HG03159 (cell line): ENCODE measurements at regions not wholly inside any gene's neighbourhood (a gene's known extent, or its start where the extent isn't known, plus 50 kb on each side); places are given as distances from the start of the nearest gene placed in this dataset.
"Not testable (repeated sequence)": the region's sequence is repeated elsewhere in the genome, so short reads cannot be mapped to it uniquely, and the experiment has no call there.

Source experiments
- ATAC-seq: cut with Tn5 transposase; IDR thresholded peaks from one replicate; pipeline ENCODE4 v1.9.1; 2021; ENCODE audit warnings: mild to moderate bottlenecking, moderate library complexity; ENCODE audit not compliant: unreplicated experiment

DNA sequence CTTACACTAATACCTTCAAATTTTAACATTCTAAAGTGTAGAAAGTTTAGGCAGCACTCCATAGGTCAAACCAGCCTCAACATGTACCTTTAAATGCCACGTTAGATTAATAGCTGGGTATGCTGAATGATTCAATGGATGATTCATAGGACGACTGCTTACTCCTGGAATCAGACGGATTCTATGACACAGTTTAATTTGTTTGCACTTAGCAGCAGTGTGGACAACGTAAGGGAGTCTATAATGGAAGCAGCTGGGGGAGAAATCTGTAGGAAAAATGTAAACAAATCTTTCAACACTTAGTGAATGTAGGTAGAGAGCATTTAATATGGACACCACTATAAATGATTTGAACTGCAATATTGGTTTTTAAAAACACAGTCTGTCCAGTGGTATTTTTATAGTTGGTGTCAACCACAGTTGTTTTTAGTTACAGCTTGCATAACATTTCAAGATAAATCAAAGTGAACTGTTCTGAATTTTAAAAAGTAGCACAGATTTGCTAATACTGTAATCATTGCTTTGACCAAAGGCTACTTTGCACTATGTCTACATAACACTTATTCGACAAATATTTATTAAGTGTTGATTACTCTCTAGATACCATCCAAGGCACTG lies 701.5 kb upstream of the MEF2C start:
- no peak for ATAC-seq

DNA sequence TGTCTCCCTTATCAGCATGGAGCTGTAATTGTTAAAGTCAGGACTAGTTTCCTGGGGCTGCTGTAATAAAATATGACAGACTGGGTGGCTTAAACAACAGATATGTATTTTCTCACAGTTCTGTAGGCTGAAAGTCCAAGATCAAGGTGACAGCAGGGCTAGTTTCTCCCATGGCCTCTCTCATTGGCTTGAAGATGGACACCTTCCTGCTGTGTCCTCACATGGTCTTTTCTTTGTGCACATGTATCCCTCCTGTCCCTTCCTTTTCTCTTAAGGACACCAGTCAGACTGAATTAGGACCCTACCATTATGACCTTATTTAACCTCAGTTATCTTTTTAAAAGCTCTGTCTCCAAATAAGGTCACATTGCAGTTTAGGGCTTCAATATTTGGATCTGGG lies 700.5 kb upstream of the MEF2C start:
- no peak for ATAC-seq

GRCh38 chr5:89582768-89583339 lies 699.9 kb upstream of the MEF2C start:
- ATAC-seq: no peak

DNA sequence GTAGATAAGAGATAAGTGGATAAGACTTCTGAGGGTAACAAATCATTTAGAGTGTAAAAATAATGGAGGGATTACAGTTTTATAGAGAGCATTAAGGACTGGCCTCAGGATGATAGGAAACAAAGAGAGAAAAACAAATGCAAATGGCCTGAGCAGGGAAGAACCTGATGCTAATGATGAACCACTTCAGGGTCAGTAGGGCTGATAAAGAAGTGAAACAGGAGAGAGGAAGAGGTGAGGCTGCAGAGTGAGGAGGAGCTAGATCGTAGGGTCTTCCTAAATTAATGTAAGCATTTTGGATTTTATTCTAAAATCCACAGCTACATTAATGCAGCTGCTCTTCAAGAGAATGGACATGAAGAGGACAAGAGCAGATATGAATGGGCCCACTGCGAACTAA lies 698.0 kb upstream of the MEF2C start:
- no peak for ATAC-seq

DNA sequence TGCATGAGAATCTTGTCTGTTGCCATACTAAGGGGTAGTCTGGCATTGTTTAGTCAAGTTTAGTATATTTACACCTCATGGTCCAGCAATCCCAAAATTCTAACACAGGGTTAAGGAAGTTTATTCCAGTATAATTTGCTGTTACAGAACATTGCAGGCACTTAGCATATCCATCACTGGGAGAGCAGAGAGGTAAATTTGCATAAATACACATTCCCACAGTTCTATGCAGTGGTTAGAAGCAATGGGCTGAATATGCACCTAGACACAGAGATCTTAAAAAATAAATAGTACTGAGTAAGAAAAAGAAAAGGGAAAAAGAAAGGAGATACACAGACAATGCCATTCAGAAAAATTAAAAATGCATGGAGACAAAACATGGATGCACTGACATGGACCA lies 692.3 kb upstream of the MEF2C start:
- ATAC-seq: no peak

GRCh38 chr5:89573345-89573744 lies 690.4 kb upstream of the MEF2C start:
- no peak for ATAC-seq

GRCh38 chr5:89572696-89573095 lies 689.7 kb upstream of the MEF2C start:
- no peak for ATAC-seq

DNA sequence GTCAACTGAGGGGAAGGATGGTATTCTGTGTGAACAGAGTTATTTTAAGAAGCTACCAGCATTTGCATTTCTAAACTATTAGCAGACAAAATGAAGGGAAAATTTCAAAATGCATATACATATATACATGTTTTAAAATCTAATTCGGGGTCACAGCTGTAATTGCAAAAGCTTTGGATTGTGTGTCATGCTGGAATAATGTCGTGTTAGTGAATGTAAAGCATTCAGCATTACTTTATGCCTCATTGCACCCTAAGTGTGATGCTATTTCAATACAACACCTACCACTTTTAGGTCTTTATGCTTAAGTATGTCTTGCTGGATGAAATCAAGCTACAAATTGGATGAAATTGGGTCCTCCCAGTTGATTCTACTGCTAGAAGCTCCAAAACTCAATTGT lies 687.6 kb upstream of the MEF2C start:
- no peak for ATAC-seq

DNA sequence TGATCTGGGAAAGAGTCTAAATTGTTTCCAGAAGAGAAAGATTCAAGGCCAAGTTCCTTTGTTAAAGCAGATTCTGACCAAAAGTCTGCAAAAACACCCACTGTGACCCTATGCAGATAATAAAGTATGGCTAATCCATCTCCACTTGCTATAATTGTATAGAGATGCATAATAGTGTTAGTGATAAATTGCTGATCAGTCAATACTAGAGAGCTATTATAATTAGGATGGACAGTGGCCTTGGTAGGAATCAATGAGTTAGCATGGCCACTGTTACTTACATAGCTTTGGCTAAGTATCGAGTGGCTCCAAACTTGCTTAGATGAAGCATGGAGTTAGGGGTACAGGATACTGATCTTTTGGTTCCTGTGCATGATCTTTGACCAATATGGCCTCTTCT lies 683.4 kb upstream of the MEF2C start:
- no peak for ATAC-seq

- no peak for ATAC-seq
Observed at GRCh38 chr5:89560696-89561095, 677.7 kb upstream of the MEF2C start.

DNA sequence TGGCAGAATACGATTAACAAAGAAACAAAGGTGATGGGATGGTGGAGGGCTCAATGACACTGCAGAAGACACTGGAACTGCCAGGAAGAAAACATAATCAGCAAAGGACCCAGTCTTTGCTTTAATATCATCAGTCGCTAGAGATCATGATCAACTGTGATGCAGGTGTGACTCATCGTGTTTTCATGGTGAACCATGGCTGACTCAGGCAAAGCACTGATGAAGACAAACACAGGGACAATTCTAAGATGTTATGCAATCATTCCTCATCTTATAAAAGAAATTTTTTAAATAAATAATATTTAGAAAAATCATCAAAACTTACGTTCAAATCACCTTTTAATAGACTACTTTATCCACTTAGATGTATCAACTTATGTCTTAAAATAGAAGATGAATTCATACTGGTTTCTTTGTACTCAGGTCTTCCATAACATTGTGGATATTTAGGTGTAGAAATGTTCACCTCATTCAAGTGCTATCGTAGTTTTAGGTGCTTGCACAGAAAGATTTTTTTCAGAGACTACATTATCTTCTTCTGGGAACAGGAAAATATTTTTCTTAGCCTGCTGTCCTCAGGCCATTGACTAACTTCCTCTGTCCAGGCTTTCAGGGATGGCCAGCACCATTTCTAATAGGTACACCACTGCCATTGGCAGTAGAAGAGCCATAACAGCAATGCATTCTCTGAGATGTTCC lies 673.4 kb upstream of the MEF2C start:
- ATAC-seq: no peak

DNA sequence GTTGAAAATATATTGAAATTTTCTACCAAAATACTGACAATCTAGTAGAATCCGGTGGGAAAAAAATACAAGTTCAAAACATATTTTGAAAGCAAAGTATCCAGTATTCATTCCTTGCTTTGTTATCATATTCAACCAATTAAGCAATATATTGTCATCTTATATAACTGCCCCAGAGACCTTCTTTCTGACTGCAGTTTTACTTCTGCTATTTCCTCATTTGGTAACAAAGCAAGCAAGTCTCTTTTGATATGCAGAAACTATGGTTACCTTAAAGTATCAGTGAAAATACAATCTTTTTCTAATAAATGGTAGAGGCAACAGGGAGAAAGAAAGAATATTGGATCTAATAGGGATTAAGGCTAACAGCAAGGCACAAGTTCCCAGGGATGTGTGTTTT lies 663.7 kb upstream of the MEF2C start:
- no peak for ATAC-seq

GRCh38 chr5:89545626-89546025 lies 662.6 kb upstream of the MEF2C start:
- no peak for ATAC-seq

DNA sequence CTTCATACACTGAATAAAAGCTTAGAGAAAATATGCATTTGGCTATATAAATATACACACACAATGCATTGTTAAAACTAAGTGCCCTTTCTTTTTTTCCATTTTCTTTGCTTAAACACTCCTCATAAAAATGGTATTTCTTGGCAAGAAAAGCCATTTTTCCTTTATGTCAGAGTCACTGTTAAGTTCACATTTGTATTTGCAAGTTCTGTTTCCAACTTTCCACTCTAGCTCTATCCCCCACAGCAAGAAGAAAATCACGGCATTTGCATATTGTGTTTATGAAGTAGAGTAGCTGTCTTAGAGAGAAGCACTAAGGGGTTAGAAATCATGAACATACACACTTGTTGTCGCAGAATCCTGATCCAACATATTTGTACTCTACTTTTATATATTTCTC lies 662.1 kb upstream of the MEF2C start:
- ATAC-seq: no peak

- ATAC-seq: no peak
Observed at GRCh38 chr5:89542736-89543135, 659.8 kb upstream of the MEF2C start.

DNA sequence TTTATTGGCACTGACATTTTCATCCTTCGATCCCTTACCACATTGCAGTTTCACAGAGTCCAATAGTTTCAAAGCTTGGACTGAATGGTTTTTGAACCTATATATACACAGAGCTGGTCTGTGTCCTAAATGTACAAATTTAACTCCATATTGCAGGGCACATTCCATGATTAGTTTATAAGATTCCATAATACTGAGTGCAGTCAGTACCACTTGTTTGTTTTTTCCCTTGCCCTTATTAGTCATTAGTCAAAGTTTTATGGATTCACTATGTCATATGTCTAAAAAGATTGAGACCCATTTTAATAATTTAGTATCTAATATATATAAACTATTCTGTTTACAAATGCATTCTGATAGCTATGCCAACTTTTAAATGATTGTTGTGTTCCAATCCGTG lies 654.8 kb upstream of the MEF2C start:
- ATAC-seq: no peak

DNA sequence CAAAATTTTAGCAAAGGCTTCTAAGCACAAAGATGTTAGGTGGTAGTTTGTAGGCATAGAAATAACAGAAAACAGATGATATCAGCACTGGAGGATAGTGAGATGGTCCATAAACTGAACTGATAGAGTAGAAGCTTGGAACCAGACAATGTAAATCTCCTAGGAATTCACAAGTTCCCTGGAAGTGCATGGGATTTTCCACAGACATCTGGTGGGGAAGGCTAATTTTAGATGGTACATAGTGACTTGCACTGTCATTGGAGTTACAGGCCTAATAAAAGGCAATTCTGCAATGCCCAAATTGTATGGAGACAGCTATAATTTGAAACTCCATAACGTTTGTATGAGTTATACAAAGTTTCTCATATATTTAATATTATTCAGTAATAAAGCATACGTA lies 653.0 kb upstream of the MEF2C start:
- ATAC-seq: no peak

GRCh38 chr5:89535411-89535810 lies 652.4 kb upstream of the MEF2C start:
- no peak for ATAC-seq

- no peak for ATAC-seq
Observed at GRCh38 chr5:89534331-89534730, 651.3 kb upstream of the MEF2C start.

DNA sequence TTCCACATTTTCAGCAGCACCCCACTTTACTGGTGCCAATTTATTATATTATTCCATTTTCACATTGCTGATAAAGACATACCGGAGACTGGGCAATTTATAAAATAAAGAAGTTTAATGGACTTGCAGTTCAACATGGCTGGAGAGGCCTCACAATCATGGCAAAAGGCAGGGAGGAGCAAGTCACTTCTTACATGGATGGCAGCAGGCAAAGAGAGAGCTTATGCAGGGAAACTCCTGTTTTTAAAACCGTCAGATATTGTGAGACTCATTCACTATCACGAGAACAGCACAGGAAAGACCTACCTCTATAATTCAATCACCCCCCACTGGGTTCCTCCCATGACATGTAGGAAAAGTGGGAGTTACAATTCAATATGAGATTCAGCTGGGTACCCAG lies 641.8 kb upstream of the MEF2C start:
- no peak for ATAC-seq

- ATAC-seq: not testable (repeated sequence)
Observed at GRCh38 chr5:89523867-89524266, 640.9 kb upstream of the MEF2C start.

DNA sequence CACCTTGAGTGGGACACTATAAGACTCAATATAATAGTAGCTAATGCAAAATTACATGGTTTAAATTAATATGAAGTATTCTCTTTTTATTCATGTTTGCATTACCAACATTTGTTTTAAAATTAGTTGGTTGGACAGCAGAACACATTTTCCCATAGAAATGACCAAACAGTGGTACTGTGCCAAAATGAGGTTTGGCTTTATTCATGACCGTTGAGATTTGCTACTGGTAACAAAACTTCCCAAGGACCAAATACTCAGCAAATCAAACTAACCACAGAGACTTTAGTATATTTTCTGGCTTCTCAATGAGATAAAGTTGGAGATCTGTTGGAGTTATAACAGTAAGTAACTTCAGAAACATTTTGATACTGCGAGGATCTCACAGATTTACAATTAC lies 637.8 kb upstream of the MEF2C start:
- no peak for ATAC-seq
